Prostate gland (tissue), 2 donors: ENCODE measurements at regions not wholly inside any gene's neighbourhood (a gene's known extent, or its start where the extent isn't known, plus 50 kb on each side); places are given as distances from the start of the nearest gene placed in this dataset.

Experiments used
- DNase-seq: peaks from one replicate; pipeline ENCODE4 v3.0.0-alpha.2; 2019; ENCODE audit warnings: low spot score
- H3K27ac ChIP-seq, 2 donors: fragments of 200-600 bp; sonication (generic); 2 replicates each; pipeline ENCODE4 v1.5.1; 2017 to 2019
- H3K27me3 ChIP-seq: fragments of 200-600 bp; sonication (generic); replicated peaks from 2 replicates; pipeline ENCODE4 v1.5.1; 2019; ENCODE audit not compliant: insufficient read depth
- H3K36me3 ChIP-seq, 2 donors: fragments of 200-600 bp; sonication (generic); 1 replicate in 1 of 2; 2 replicates in 1 of 2; pipeline versions ENCODE4 v1.5.1 to v1.8.1; 2017 to 2019
- H3K4me1 ChIP-seq: fragments of 200-600 bp; sonication (generic); replicated peaks from 2 replicates; pipeline ENCODE4 v1.5.1; 2019
- H3K4me3 ChIP-seq, 2 donors: fragments of 200-600 bp; sonication (generic); 2 replicates each; pipeline ENCODE4 v1.5.1; 2017 to 2019
- H3K9me3 ChIP-seq: fragments of 200-600 bp; sonication (generic); 2 replicates; pipeline ENCODE4 v1.5.1; 2017
- POLR2A ChIP-seq: fragments of 450-650 bp; IDR thresholded peaks from one replicate; pipeline ENCODE4 v1.6.1; 2016; ENCODE audit warnings: antibody characterized with exemption, mild to moderate bottlenecking
- POLR2AphosphoS5 ChIP-seq: sonication (generic); formaldehyde crosslinking; IDR thresholded peaks from one replicate; pipeline ENCODE4 v1.6.1; 2017; ENCODE audit warnings: antibody characterized with exemption
- WGBS: methylation state at CpG from one replicate; pipeline ENCODE4 v1.1.5; 2018; 5-methylcytosine and 5-hydroxymethylcytosine counted together
- intact Hi-C: fragments of 100-400 bp; cut with DNase I; formaldehyde crosslinking; loops from one replicate; pipeline ENCODE4 v1.14.2; 2022
- TF ChIP-seq, protein P1 (sequence below), 4 experiments: fragments of 200-600 bp in 2 of 4; fragments of 450-650 bp in 2 of 4; sonication (generic) in 2 of 4; IDR thresholded peaks; 1 replicate in 3 of 4; 2 replicates in 1 of 4; pipeline ENCODE4 v1.5.1; 2016 to 2019; ENCODE audit warnings: antibody characterized with exemption in 4 of 4, mild to moderate bottlenecking in 2 of 4, moderate library complexity in 2 of 4

DNA sequence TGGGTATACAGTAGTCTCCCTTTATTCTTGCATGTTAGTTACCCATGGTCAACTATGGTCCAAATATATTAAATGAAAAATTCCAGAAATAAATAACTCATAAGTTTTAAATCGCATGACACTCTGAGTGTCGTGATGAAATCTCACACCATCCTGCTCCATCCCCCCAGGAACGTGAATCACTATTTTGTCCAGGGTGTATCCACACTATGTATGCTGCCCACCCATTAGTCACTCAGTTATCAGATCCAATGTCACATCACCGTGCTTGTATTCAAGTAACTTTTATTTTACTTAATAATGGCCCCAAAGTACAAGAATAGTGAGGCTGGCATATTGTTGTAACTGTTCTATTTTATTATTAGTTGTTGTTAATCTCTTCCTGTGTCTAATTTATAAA is 115.8 kb upstream of the SERP2 start:
- intact Hi-C loops: no loop called here
- DNase-seq: no peak
- no peak overlapping the region for H3K4me3 ChIP-seq
- no peaks in the 10 kb centered on the region for H3K27me3 ChIP-seq
- 84% methylated on average over 4 of the region's 4 CpGs for WGBS
- no peaks in the 10 kb centered on the region for H3K9me3 ChIP-seq
- no peaks in the 10 kb centered on the region for H3K4me1 ChIP-seq
- no peaks in the 10 kb centered on the region for H3K36me3 ChIP-seq
- TF ChIP-seq POLR2A: no peak
- TF ChIP-seq POLR2AphosphoS5: no peak
- TF ChIP-seq, protein P1, sequence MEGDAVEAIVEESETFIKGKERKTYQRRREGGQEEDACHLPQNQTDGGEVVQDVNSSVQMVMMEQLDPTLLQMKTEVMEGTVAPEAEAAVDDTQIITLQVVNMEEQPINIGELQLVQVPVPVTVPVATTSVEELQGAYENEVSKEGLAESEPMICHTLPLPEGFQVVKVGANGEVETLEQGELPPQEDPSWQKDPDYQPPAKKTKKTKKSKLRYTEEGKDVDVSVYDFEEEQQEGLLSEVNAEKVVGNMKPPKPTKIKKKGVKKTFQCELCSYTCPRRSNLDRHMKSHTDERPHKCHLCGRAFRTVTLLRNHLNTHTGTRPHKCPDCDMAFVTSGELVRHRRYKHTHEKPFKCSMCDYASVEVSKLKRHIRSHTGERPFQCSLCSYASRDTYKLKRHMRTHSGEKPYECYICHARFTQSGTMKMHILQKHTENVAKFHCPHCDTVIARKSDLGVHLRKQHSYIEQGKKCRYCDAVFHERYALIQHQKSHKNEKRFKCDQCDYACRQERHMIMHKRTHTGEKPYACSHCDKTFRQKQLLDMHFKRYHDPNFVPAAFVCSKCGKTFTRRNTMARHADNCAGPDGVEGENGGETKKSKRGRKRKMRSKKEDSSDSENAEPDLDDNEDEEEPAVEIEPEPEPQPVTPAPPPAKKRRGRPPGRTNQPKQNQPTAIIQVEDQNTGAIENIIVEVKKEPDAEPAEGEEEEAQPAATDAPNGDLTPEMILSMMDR (IDR thresholded peaks at IDR 0.05): no peak
- no peak overlapping the region for H3K27ac ChIP-seq

DNA sequence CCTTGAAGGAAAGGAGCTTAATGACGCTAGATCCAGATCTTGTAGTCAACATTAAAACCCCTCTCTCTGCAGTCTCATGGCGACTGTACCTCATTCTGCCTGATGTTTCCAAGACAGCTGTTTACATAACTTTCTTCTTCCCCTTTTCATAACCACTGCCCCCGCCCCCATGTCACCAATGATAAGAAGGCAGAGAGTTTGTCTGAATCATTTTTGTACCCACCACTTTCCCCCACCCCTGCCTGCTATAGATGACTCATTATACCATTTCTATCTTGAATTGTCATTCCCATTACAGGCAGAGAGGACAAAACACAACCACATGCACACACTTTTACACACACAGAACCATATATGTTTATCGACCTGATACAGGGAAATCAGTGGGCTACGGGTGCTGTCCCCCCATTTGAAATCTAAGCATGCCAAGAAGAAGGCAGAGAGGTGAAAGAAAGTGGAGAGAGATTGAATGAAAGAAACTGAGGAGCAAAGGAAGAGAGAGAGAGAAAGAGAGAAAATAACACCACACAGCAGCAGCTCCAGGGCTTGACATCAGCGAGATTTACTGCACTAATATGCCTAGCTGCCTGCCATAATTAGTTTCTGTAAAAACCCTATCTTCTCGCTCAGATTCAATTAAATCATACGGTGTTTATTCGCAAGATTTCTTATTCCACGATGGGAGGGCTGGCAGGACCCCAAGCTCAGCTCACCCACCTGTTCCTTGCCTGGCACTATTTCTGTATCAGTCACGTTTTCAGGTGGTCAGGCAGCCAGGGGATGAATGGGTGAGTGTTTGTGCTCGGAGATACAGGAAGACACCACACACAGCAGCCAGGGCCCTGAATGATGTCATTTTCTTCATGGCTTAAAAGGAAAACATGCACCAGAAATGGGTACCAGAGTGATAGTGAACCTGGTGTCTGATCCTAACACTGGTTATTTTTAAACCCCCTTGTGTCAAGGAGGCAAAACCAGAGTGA is 114.3 kb upstream of the SERP2 start:
- Histone ChIP-seq H3K4me1 (no peaks in the 10 kb centered on the region), H3K27me3 (no peaks in the 10 kb centered on the region), H3K9me3 (no peaks in the 10 kb centered on the region), H3K4me3 (no peak overlapping the region), H3K27ac (no peak overlapping the region), H3K36me3 (no peaks in the 10 kb centered on the region)
- no peak for DNase-seq
- intact Hi-C loops: no loop called here
- TF ChIP-seq POLR2A (no peak), POLR2AphosphoS5 (no peak)
- TF ChIP-seq, protein P1 (IDR thresholded peaks at IDR 0.05): no peak
- WGBS: 53% methylated on average over 12 of the region's 12 CpGs

DNA sequence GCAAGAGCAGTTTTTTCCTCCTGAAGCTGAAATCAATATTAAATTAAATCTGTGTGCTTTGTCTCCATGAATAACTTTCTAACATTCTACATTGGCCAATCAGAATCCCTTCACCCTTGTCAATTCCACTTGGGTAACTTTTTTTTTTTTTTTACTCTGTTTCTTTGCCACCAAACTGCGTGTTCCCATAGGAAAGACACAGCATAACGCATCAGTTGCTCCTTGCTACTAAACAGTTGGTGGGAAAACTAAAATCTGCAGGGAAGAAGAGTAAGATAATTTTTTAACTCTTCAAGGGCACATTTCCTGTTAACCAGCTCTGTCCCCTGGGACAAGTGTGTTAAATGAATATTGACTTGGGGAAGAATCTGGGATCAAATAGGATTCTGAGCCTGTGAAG is 113.3 kb upstream of the SERP2 start:
- H3K4me1 ChIP-seq: no peaks in the 10 kb centered on the region
- DNase-seq: no peak
- no peak overlapping the region for H3K27ac ChIP-seq
- 92% methylated on average over 2 of the region's 2 CpGs for WGBS
- no peaks in the 10 kb centered on the region for H3K9me3 ChIP-seq
- TF ChIP-seq, protein P1 (IDR thresholded peaks at IDR 0.05): no peak
- TF ChIP-seq POLR2AphosphoS5 (no peak), POLR2A (no peak)
- H3K36me3 ChIP-seq: no peaks in the 10 kb centered on the region
- no peak overlapping the region for H3K4me3 ChIP-seq
- H3K27me3 ChIP-seq: no peaks in the 10 kb centered on the region
- intact Hi-C loops: no loop called here

DNA sequence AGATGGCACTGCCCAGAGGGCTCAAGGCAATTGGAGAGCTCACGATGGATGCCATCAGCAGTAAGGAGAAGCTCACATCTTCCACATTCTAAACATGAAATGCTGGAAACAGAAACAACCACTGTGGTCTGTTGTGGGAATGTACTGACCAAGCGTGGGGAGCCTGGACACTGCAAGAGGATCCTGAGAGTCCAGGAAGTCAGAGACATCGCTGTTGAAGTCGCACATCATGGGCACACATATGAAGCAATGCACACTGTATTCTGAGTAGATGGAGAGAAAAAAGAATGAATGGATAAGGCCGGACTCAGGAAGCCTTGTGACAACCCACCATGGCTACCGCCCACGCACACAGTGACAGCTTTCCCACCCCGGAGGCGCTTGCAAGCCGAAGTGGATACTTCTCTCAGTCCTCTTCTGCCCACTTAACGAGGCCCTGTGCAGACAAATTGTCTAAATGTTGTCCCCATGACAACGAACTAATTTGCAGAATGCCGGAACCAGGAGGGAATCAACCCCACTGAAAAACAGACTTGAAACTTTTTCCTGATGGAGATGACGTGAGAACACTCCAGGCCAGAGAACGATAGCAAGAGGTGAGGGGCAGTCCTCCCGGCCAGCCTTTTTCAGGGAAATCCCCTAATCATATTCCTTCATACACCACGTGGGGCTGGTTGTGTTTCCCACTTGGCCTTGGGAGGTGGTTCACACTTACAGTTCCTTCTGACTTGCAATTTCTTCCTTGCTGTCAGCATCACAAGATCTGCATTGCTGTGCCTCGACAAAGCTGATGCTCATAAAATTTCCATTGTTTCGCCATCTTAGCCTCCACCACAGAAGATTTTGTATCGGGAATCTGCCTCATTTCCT is 109.6 kb upstream of the SERP2 start:
- H3K27ac ChIP-seq: no peak overlapping the region
- intact Hi-C loops: no loop called here
- 83% methylated on average over 20 of the region's 20 CpGs for WGBS
- H3K9me3 ChIP-seq: no peaks in the 10 kb centered on the region
- no peak overlapping the region for H3K4me3 ChIP-seq
- no peak for DNase-seq
- H3K36me3 ChIP-seq: no peaks in the 10 kb centered on the region
- no peaks in the 10 kb centered on the region for H3K27me3 ChIP-seq
- no peaks in the 10 kb centered on the region for H3K4me1 ChIP-seq
- TF ChIP-seq, protein P1 (IDR thresholded peaks at IDR 0.05): no peak
- no peak for TF ChIP-seq POLR2AphosphoS5
- no peak for TF ChIP-seq POLR2A
